B cell (primary cell): ENCODE measurements at regions not wholly inside any gene's neighbourhood (a gene's known extent, or its start where the extent isn't known, plus 50 kb on each side); places are given as distances from the start of the nearest gene placed in this dataset.

Experiments
- ATAC-seq: fragments of 200-7000 bp; cut with Tn5 transposase; one replicate; pipeline ENCODE4 v1.10.0; 2021; ENCODE audit warnings: low read depth, mild to moderate bottlenecking, moderate number of reproducible peaks, moderate library complexity
- CTCF ChIA-PET: fragments of 350-600 bp; sonication (Branson Sonifier 250); formaldehyde crosslinking; loops from one replicate; lab custom pipeline; 2021; ENCODE audit warnings: antibody characterized with exemption, inconsistent platforms; lab: Charles Lee
- POLR2A ChIA-PET: fragments of 350-600 bp; sonication (Branson Sonifier 250); formaldehyde crosslinking; loops from one replicate; lab custom pipeline; 2021; ENCODE audit warnings: antibody characterized with exemption; lab: Charles Lee
- DNase-seq: peaks from one replicate; pipeline ENCODE4 v3.0.0; 2013
- H2AFZ ChIP-seq: 2 replicates; pipeline ENCODE4 v1.6.1; 2012; ENCODE audit warnings: mild to moderate bottlenecking, low read depth, low read length; ENCODE audit not compliant: insufficient read depth, poor library complexity, severe bottlenecking
- H3K27ac ChIP-seq, 2 donors: 1 replicate in 1 of 2; 2 replicates in 1 of 2; pipeline ENCODE4 v1.5.1; 2012 to 2013; ENCODE audit warnings: low read length in 2 of 2, mild to moderate bottlenecking in 2 of 2, moderate library complexity in 1 of 2
- H3K27me3 ChIP-seq, 4 experiments: fragments of 200-600 bp in 1 of 4; sonication (generic) in 1 of 4; replicated peaks in 1 of 4; 1 replicate in 2 of 4; 2 replicates in 2 of 4; pipeline versions ENCODE4 v1.6.1 to v1.7.0; 2013 to 2016; ENCODE audit warnings: low read length in 3 of 4, mild to moderate bottlenecking in 2 of 4, mixed read lengths in 1 of 4, moderate library complexity in 1 of 4; ENCODE audit not compliant: insufficient read depth in 4 of 4, control insufficient read depth in 3 of 4; ENCODE audit errors: control extremely low read depth in 1 of 4
- H3K36me3 ChIP-seq, 2 experiments: replicated peaks in 1 of 2; 1 replicate in 1 of 2; 2 replicates in 1 of 2; pipeline versions ENCODE4 v1.6.1 to v1.7.1; 2013; ENCODE audit warnings: low read length in 1 of 2; ENCODE audit not compliant: insufficient read depth in 2 of 2, control insufficient read depth in 1 of 2; ENCODE audit errors: control extremely low read depth in 1 of 2, extremely low read depth in 1 of 2
- H3K4me1 ChIP-seq, 2 donors: fragments of 200-600 bp in 1 of 2; sonication (generic) in 1 of 2; 1 replicate in 1 of 2; 2 replicates in 1 of 2; pipeline versions ENCODE4 v1.5.1 to v1.6.1; 2013 to 2017; ENCODE audit warnings: low read length in 2 of 2; ENCODE audit not compliant: control insufficient read depth in 2 of 2, insufficient read depth in 2 of 2
- H3K4me2 ChIP-seq: replicated peaks from 2 replicates; pipeline ENCODE3; 2012; ENCODE audit warnings: mild to moderate bottlenecking, low read depth, low read length; ENCODE audit not compliant: poor library complexity, severe bottlenecking
- H3K4me3 ChIP-seq, 5 experiments: fragments of 200-600 bp in 1 of 5; sonication (generic) in 1 of 5; 1 replicate in 3 of 5; 2 replicates in 2 of 5; pipeline versions ENCODE4 v1.5.1 to v1.7.0; 2011 to 2016; ENCODE audit warnings: low read length in 4 of 5, mild to moderate bottlenecking in 4 of 5, low read depth in 2 of 5, control low read depth in 1 of 5, moderate library complexity in 1 of 5; ENCODE audit not compliant: insufficient read depth in 1 of 5; ENCODE audit errors: control extremely low read depth in 1 of 5, extremely low read depth in 1 of 5
- H3K79me2 ChIP-seq: fragments of 200-600 bp; sonication (generic); one replicate; pipeline ENCODE4 v1.6.0; 2016; ENCODE audit warnings: low read length; ENCODE audit not compliant: control insufficient read depth, insufficient read depth
- H3K9ac ChIP-seq: fragments of 200-600 bp; sonication (generic); 2 replicates; pipeline ENCODE4 v1.6.1; 2017; ENCODE audit warnings: mild to moderate bottlenecking, low read length, moderate library complexity
- H3K9me3 ChIP-seq, 3 donors: one replicate each; pipeline versions ENCODE4 v1.6.1 to v1.7.1; 2013; ENCODE audit warnings: low read length in 2 of 3; ENCODE audit not compliant: control insufficient read depth in 2 of 3, insufficient read depth in 1 of 3; ENCODE audit errors: control extremely low read depth in 1 of 3
- H4K20me1 ChIP-seq: 2 replicates; pipeline ENCODE4 v1.6.0; 2012; ENCODE audit warnings: mild to moderate bottlenecking, low read length; ENCODE audit not compliant: insufficient read depth, control insufficient read depth, poor library complexity, severe bottlenecking
- H3K27ac Mint-ChIP-seq: one replicate; pipeline ENCODE4 v1.8.0; 2021; ENCODE audit warnings: mixed read lengths
- H3K27me3 Mint-ChIP-seq: one replicate; pipeline ENCODE4 v1.8.0; 2021; ENCODE audit warnings: mixed read lengths
- H3K4me1 Mint-ChIP-seq: one replicate; pipeline ENCODE4 v1.8.0; 2021; ENCODE audit warnings: mixed read lengths
- H3K4me3 Mint-ChIP-seq: one replicate; pipeline ENCODE4 v1.8.0; 2021; ENCODE audit warnings: mixed read lengths
- H3K9me3 Mint-ChIP-seq: one replicate; pipeline ENCODE4 v1.8.0; 2022; ENCODE audit warnings: mixed read lengths; ENCODE audit not compliant: insufficient read depth
- EZH2 ChIP-seq: IDR thresholded peaks from 2 replicates; pipeline ENCODE4 v1.6.1; 2012; ENCODE audit warnings: borderline replicate concordance, low read depth, mild to moderate bottlenecking, moderate library complexity, low read length; ENCODE audit not compliant: insufficient read depth, poor library complexity, severe bottlenecking
- WGBS: methylation state at CpG from one replicate; pipeline ENCODE4 v1.1.5; 2013; ENCODE audit warnings: missing lambda C conversion rate; ENCODE audit not compliant: insufficient coverage; 5-methylcytosine and 5-hydroxymethylcytosine counted together
- intact Hi-C: fragments of 100-400 bp; cut with micrococcal nuclease; formaldehyde crosslinking; loops from one replicate; pipeline ENCODE4 v1.10.0; 2022
- TF ChIP-seq, protein P1 (sequence below): fragments of 200-600 bp; IDR thresholded peaks from one replicate; pipeline ENCODE4 v1.8.0; 2022; ENCODE audit warnings: antibody characterized with exemption, mild to moderate bottlenecking

DNA sequence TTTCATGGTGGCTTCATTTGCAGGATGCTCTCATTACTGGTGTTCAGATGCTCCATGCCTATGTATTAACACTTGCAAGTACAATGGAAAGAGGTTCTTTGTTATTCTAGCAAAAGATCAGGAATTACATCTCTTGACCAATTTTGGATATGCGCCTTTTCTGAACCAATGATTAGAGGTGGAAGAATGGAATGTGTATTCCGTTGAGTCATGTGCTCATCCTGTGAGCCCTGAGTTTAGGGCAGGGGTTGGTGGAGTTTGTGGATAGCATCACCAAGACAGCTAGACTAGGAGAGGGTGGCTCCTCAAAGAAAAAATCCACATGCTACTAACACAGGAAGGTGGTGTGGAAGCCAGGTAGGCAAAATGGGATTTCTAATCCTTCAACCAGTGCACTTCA lies 80.7 kb upstream of the SLC25A26 start:
- ATAC-seq (no peak), DNase-seq (no peak)
- no peak overlapping the region for H3K27ac Mint-ChIP-seq
- Histone ChIP-seq H2AFZ (no peak overlapping the region), H3K9me3 (peaks cover 0 to 3% (median 0%) of the 10 kb centered on the region in 3 donors), H3K27me3 (peaks cover 0 to 2% (median 0%) of the 10 kb centered on the region in 4 experiments), H3K79me2 (no peaks in the 10 kb centered on the region), H3K9ac (no peak overlapping the region), H3K27ac (no peak overlapping the region), H3K4me1 (no peaks in the 10 kb centered on the region), H4K20me1 (no peaks in the 10 kb centered on the region), H3K4me3 (no peak overlapping the region), H3K4me2 (no peak overlapping the region), H3K36me3 (no peaks in the 10 kb centered on the region)
- peaks cover 9% of the 10 kb centered on the region for H3K27me3 Mint-ChIP-seq
- POLR2A ChIA-PET, result no interaction called here
- TF ChIP-seq, protein P1, sequence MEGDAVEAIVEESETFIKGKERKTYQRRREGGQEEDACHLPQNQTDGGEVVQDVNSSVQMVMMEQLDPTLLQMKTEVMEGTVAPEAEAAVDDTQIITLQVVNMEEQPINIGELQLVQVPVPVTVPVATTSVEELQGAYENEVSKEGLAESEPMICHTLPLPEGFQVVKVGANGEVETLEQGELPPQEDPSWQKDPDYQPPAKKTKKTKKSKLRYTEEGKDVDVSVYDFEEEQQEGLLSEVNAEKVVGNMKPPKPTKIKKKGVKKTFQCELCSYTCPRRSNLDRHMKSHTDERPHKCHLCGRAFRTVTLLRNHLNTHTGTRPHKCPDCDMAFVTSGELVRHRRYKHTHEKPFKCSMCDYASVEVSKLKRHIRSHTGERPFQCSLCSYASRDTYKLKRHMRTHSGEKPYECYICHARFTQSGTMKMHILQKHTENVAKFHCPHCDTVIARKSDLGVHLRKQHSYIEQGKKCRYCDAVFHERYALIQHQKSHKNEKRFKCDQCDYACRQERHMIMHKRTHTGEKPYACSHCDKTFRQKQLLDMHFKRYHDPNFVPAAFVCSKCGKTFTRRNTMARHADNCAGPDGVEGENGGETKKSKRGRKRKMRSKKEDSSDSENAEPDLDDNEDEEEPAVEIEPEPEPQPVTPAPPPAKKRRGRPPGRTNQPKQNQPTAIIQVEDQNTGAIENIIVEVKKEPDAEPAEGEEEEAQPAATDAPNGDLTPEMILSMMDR, result no peak
- TF ChIP-seq EZH2, result no peak
- H3K4me3 Mint-ChIP-seq, result no peak overlapping the region
- 52% methylated on average over 2 of the region's 2 CpGs for WGBS
- H3K9me3 Mint-ChIP-seq, result no peaks in the 10 kb centered on the region
- intact Hi-C loops, result no loop called here
- H3K4me1 Mint-ChIP-seq, result no peaks in the 10 kb centered on the region
- CTCF ChIA-PET, result no interaction called here

DNA sequence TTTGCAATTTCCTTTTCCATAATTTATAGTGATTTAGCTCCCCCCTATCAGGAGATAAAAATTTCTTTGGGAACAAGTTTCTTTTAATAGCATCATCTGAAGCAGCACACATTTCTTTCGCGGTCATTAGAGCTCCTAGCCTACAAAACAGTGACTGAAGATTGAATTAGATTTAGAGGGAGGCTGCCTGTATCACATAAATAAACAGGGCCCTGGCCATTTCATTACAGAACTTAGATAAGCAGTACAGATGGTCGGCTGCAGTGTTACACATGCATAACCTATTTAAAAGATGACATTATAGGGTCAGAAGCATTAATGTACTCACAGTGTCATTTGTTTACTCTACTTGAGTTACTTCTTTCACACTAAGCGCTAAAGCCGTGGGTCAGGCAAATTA lies 81.4 kb upstream of the SLC25A26 start:
- CTCF ChIA-PET, result no interaction called here
- no CpG with 5 or more reads among the region's 5 CpGs for WGBS
- POLR2A ChIA-PET, result no interaction called here

More for the DNA sequence above, 81.4 kb upstream of the SLC25A26 start:
- no peak overlapping the region for H3K27ac Mint-ChIP-seq
- H3K9me3 ChIP-seq, result peaks cover 0 to 3% (median 0%) of the 10 kb centered on the region in 3 donors
- H3K4me3 Mint-ChIP-seq, result no peak overlapping the region
- no peaks in the 10 kb centered on the region for H3K9me3 Mint-ChIP-seq
- no peak overlapping the region for H3K9ac ChIP-seq
- no peak overlapping the region for H3K27ac ChIP-seq
- intact Hi-C loops, result no loop called here
- H4K20me1 ChIP-seq, result no peaks in the 10 kb centered on the region
- no peak overlapping the region for H3K4me2 ChIP-seq
- no peak overlapping the region for H2AFZ ChIP-seq
- H3K4me3 ChIP-seq, result no peak overlapping the region
- TF ChIP-seq, protein P1, result no peak
- no peak for TF ChIP-seq EZH2
- H3K4me1 ChIP-seq, result no peaks in the 10 kb centered on the region
- no peaks in the 10 kb centered on the region for H3K36me3 ChIP-seq
- peaks cover 9% of the 10 kb centered on the region for H3K27me3 Mint-ChIP-seq
- H3K27me3 ChIP-seq, result peaks cover 0 to 2% (median 0%) of the 10 kb centered on the region in 4 experiments
- DNase-seq (no peak), ATAC-seq (no peak)
- no peaks in the 10 kb centered on the region for H3K4me1 Mint-ChIP-seq
- H3K79me2 ChIP-seq, result no peaks in the 10 kb centered on the region
